ENCODE measurements at regions not wholly inside any gene's neighbourhood (a gene's known extent, or its start where the extent isn't known, plus 50 kb on each side); places are given as distances from the start of the nearest gene placed in this dataset.

DNA sequence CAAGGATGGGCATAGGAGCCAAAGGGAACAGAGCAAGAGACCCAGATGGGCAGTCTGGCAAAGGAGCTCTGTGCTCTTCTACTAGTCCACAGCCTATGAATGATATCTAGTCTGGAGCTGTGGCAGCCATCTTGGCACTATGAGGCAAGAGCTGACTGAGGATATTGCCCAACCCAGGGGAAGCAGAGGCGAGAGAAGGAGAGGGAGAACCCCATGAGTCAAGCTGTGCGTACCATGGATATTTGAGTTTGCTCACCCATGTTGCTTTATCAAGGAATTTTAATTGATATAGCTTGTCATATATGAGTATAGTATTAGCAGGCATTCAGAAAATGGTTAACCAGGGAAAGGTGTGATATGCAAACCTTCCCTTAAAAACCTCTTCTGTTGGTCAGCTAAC lies 420.9 kb downstream of the PRDM2 start:
- Histone ChIP-seq H3K36me3 (ENCODE audit: insufficient read depth, low read length) (no peaks in the 10 kb centered on the region), H3K27ac (ENCODE audit: low read depth, low read length) (no peak overlapping the region), H3K27me3 (ENCODE audit: control insufficient read depth in 1 of 2, insufficient read depth in 2 of 2, low read length in 2 of 2) (no peaks in the 10 kb centered on the region), H3K9me3 (ENCODE audit: low read length) (no peaks in the 10 kb centered on the region), H3K4me1 (ENCODE audit: insufficient read depth, low read length) (no peaks in the 10 kb centered on the region), H3K4me3 (ENCODE audit: low read depth in 1 of 2, low read length in 2 of 2) (no peak overlapping the region), H3K9ac (ENCODE audit: low read length) (no peak overlapping the region)

DNA sequence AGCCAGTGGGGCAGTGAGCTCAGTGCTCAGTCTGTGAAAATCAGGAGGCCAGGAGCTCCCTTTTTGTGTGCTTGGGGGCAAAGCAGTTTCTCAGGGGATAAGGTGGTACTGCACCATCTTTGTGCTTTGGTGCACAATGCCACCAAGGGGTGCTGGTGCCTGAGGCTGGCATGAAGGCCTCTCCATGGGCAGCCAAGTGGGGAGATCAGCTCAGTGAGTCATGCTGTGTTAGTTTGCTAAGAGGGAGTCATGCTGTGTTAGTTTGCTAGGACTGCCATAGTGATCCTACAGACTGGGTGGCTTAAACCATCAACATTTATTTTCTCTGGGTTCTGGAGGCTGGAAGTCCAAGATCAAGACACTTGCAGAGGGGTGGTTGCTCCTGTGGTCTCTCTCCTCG lies 428.1 kb downstream of the PRDM2 start:
- H3K9me3 ChIP-seq (ENCODE audit: low read length): no peaks in the 10 kb centered on the region
- no peaks in the 10 kb centered on the region for H3K4me1 ChIP-seq (ENCODE audit: insufficient read depth, low read length)
- H3K27ac ChIP-seq (ENCODE audit: low read depth, low read length): no peak overlapping the region
- no peaks in the 10 kb centered on the region for H3K36me3 ChIP-seq (ENCODE audit: insufficient read depth, low read length)
- no peak overlapping the region for H3K9ac ChIP-seq (ENCODE audit: low read length)
- H3K27me3 ChIP-seq (ENCODE audit: control insufficient read depth in 1 of 2, insufficient read depth in 2 of 2, low read length in 2 of 2): no peaks in the 10 kb centered on the region
- H3K4me3 ChIP-seq (ENCODE audit: low read depth in 1 of 2, low read length in 2 of 2): no peak overlapping the region

DNA sequence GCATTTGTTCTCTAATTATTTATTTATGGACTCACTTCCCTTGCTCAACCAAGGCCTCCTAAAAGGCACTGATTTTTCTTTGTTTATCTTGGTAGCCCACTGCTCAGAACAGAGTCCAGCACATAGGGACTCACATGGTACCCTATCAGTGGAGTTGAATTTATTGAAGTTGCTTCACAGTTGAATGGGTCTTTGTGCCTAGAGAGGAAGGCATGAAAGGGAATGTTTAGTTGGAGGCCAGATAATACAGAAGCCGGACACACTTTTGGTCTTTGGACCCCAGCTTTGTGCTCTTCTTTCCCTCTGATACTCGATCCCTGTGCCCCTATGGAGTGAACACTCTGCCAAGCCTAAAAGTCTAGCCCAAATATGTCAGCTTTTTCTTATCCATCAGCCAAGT lies 429.0 kb downstream of the PRDM2 start:
- Histone ChIP-seq H3K9ac (ENCODE audit: low read length) (no peak overlapping the region), H3K9me3 (ENCODE audit: low read length) (no peaks in the 10 kb centered on the region), H3K27ac (ENCODE audit: low read depth, low read length) (no peak overlapping the region), H3K27me3 (ENCODE audit: control insufficient read depth in 1 of 2, insufficient read depth in 2 of 2, low read length in 2 of 2) (no peaks in the 10 kb centered on the region), H3K36me3 (ENCODE audit: insufficient read depth, low read length) (no peaks in the 10 kb centered on the region), H3K4me1 (ENCODE audit: insufficient read depth, low read length) (no peaks in the 10 kb centered on the region), H3K4me3 (ENCODE audit: low read depth in 1 of 2, low read length in 2 of 2) (no peak overlapping the region)

DNA sequence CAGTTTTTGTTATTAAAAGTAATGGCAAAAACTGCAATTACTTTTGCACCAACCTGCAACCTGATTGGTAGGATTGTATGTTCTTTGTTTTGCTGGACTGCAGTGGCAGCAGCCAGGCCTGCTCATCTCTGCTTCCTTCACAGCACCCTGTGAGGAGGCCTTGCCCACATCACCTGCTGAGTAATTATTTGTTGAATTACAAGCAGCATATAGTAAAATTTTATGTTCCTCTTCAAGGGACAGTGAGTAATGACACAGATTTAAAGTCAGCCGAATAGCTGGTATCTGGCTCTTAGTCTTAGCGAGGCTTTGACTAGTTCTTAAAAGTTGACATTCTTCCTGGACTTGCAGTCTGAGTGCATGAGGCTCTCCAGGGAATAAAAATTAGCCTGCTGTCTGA lies 435.1 kb downstream of the PRDM2 start:
- H3K4me3 ChIP-seq (ENCODE audit: low read depth in 1 of 2, low read length in 2 of 2): no peak overlapping the region
- peaks cover 11% of the 10 kb centered on the region for H3K4me1 ChIP-seq (ENCODE audit: insufficient read depth, low read length)
- no peaks in the 10 kb centered on the region for H3K27me3 ChIP-seq (ENCODE audit: control insufficient read depth in 1 of 2, insufficient read depth in 2 of 2, low read length in 2 of 2)
- H3K27ac ChIP-seq (ENCODE audit: low read depth, low read length): no peak overlapping the region
- no peaks in the 10 kb centered on the region for H3K9me3 ChIP-seq (ENCODE audit: low read length)
- H3K9ac ChIP-seq (ENCODE audit: low read length): no peak overlapping the region
- H3K36me3 ChIP-seq (ENCODE audit: insufficient read depth, low read length): no peaks in the 10 kb centered on the region

DNA sequence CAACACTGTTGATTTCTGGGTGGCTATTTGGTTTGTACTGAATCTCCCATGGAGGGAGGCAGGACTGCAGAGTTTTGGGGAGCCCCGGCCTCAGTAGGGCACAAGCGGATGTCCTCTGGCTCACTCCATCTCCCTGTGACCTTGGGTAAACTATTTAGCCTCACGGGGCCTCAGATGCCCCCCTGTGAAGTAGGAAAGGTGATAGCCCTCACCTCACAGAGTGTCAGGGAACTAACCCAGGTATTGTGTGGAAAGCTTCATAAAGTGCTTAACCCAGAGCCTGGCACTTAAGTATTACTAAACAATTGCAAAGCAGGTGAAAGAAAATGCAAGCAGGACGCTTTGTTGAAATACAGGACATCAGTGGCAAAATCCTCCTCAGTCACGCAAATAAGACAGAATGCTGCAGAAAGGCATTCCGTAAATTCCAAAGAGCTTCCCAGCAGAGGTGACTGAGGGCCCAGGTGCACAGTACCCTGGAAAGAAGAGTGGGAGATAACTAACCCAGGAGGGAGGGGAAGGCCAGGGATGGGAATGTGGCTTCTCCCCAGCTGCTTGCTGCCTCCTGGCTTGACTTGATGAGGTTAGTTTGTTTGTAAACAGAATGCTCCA lies 436.3 kb downstream of the PRDM2 start:
- peaks cover 18% of the 10 kb centered on the region for H3K4me1 ChIP-seq (ENCODE audit: insufficient read depth, low read length)
- no peaks in the 10 kb centered on the region for H3K36me3 ChIP-seq (ENCODE audit: insufficient read depth, low read length)
- H3K27ac ChIP-seq (ENCODE audit: low read depth, low read length): no peak overlapping the region
- no peak overlapping the region for H3K4me3 ChIP-seq (ENCODE audit: low read depth in 1 of 2, low read length in 2 of 2)
- H3K9me3 ChIP-seq (ENCODE audit: low read length): no peaks in the 10 kb centered on the region
- H3K27me3 ChIP-seq (ENCODE audit: control insufficient read depth in 1 of 2, insufficient read depth in 2 of 2, low read length in 2 of 2): no peaks in the 10 kb centered on the region
- H3K9ac ChIP-seq (ENCODE audit: low read length): no peak overlapping the region

DNA sequence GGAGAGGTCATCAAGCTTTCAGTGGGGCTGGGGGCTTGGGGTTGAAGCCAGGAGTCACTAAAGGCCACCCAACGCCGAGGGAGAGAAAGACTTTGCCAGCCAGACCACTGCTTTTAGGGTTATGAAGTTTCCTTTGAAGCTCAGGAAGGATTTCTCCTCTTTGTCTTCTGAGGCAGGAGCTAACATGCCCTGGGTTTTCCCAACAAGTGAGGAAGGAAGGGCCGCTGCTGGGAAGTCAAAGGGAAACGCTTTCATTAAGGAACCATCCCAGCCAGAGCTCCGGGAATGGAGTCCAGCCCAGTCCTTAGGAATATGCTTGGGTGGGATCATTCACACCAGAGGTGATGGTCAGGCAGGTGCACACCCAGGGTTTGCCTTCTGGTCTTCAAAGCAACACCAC lies 436.9 kb downstream of the PRDM2 start:
- Histone ChIP-seq H3K9ac (ENCODE audit: low read length) (no peak overlapping the region), H3K27ac (ENCODE audit: low read depth, low read length) (no peak overlapping the region), H3K4me3 (ENCODE audit: low read depth in 1 of 2, low read length in 2 of 2) (no peak overlapping the region), H3K9me3 (ENCODE audit: low read length) (no peaks in the 10 kb centered on the region), H3K4me1 (ENCODE audit: insufficient read depth, low read length) (peaks cover 23% of the 10 kb centered on the region), H3K27me3 (ENCODE audit: control insufficient read depth in 1 of 2, insufficient read depth in 2 of 2, low read length in 2 of 2) (no peaks in the 10 kb centered on the region), H3K36me3 (ENCODE audit: insufficient read depth, low read length) (no peaks in the 10 kb centered on the region)

DNA sequence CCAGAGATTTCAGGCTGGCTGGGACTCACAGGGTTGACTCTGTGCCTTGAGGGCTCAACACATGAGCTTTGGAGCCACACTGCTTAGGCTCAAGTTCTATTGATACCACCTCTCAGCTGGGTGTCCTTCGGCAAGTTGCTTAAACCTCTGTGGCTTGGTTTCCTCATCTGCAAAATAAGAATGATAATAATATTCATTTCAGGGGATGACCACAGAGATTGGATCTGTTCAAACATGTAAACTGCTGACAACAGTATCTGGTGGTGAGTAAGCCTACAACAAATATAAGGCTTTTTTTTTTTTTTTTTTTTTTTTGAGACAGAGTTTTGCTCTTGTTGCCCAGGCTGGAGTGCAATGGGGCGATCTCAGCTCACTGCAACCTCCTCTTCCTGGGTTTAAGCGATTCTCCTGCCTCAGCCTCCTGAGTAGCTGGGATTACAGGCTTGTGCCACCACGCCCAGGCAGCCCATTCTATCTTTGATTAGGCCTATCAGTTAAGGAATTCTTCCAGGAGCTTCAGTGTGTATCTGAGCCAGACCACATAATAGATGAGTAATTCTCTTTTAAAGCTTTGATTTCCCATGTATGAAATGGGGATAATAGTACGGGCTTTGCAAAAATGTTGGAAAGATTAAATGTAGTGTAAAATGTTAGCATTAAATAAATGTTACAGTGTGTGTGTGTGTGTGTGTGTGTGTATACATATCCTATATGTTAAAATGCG lies 437.6 kb downstream of the PRDM2 start:
- Histone ChIP-seq H3K9me3 (ENCODE audit: low read length) (no peaks in the 10 kb centered on the region), H3K36me3 (ENCODE audit: insufficient read depth, low read length) (no peaks in the 10 kb centered on the region), H3K4me1 (ENCODE audit: insufficient read depth, low read length) (peaks cover 28% of the 10 kb centered on the region), H3K27me3 (ENCODE audit: control insufficient read depth in 1 of 2, insufficient read depth in 2 of 2, low read length in 2 of 2) (no peaks in the 10 kb centered on the region), H3K9ac (ENCODE audit: low read length) (no peak overlapping the region), H3K4me3 (ENCODE audit: low read depth in 1 of 2, low read length in 2 of 2) (no peak overlapping the region), H3K27ac (ENCODE audit: low read depth, low read length) (no peak overlapping the region)

DNA sequence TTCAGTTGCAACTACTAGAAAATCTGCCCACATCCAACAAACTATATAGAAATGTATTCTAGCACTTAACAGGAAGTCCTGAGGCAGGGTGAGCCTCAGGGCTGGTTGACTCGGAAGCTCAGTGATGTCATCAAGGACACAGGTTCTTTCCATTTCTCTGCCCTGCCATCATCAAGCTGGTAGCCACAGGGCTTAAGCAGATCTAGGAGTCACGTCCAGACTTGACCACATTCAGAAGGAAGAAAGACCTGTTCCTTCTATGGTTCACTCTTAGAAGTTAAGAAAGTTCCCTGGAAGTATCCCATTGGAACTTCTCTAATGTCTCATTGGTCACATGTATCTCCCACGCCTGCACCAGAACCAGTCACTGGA lies 438.1 kb downstream of the PRDM2 start:
- Histone ChIP-seq H3K9ac (ENCODE audit: low read length) (no peak overlapping the region), H3K27ac (ENCODE audit: low read depth, low read length) (no peak overlapping the region), H3K36me3 (ENCODE audit: insufficient read depth, low read length) (no peaks in the 10 kb centered on the region), H3K4me1 (ENCODE audit: insufficient read depth, low read length) (peaks cover 32% of the 10 kb centered on the region), H3K9me3 (ENCODE audit: low read length) (no peaks in the 10 kb centered on the region), H3K27me3 (ENCODE audit: control insufficient read depth in 1 of 2, insufficient read depth in 2 of 2, low read length in 2 of 2) (no peaks in the 10 kb centered on the region), H3K4me3 (ENCODE audit: low read depth in 1 of 2, low read length in 2 of 2) (no peak overlapping the region)

DNA sequence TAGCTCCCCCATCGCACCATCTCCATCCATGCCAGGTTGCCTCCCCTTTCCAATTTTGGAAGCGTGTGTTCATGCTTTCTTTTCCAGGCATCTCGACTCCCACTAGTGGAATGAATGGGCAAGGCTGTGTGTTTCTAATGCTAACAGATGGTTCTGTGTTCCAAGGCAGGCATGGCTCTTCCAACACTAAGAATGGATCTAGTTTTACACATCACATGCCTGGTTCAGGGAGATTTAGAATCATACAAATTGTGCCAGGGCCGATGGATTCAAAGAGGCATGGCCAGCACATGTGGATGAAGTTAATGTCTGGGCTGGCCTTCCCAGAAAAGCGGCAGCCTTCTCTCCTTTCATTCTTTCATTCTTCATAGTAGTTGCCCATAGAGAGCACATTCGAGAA lies 438.7 kb downstream of the PRDM2 start:
- Histone ChIP-seq H3K27me3 (ENCODE audit: control insufficient read depth in 1 of 2, insufficient read depth in 2 of 2, low read length in 2 of 2) (no peaks in the 10 kb centered on the region), H3K27ac (ENCODE audit: low read depth, low read length) (no peak overlapping the region), H3K4me3 (ENCODE audit: low read depth in 1 of 2, low read length in 2 of 2) (no peak overlapping the region)

DNA sequence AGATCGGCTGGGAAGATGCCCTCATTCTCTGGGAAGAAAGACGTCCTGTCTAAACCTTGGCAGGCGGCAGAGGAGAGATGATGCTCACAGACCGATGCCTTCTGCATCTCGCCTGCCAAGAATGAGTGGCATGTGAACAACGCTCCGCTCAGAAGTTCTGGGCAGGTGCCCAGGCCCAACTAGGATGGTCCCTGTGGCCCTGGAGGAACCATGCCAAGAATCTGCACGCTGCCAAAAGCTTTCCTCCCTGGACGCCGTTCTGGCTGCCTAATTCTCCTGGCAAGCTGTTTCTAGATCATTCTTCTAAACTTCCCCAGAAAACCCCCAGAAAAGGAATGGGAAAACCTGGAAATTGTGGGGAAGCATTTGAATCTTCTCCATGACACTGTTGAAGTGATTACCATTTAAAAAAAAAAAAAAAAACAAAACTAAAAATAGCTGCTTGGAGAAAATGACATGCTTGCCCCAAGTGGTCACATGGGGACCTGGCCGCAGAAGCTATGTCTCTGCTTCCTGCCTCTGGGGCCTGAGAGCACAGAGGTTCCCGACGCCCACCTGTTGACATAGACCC lies 440.9 kb downstream of the PRDM2 start:
- Histone ChIP-seq H3K9ac (ENCODE audit: low read length) (no peak overlapping the region), H3K4me3 (ENCODE audit: low read depth in 1 of 2, low read length in 2 of 2) (no peak overlapping the region), H3K27ac (ENCODE audit: low read depth, low read length) (no peak overlapping the region), H3K36me3 (ENCODE audit: insufficient read depth, low read length) (no peaks in the 10 kb centered on the region), H3K27me3 (ENCODE audit: control insufficient read depth in 1 of 2, insufficient read depth in 2 of 2, low read length in 2 of 2) (no peaks in the 10 kb centered on the region), H3K9me3 (ENCODE audit: low read length) (no peaks in the 10 kb centered on the region), H3K4me1 (ENCODE audit: insufficient read depth, low read length) (peaks cover 21% of the 10 kb centered on the region)

More for the DNA sequence above, 438.7 kb downstream of the PRDM2 start:
- H3K36me3 ChIP-seq (ENCODE audit: insufficient read depth, low read length): no peaks in the 10 kb centered on the region
- no peak overlapping the region for H3K9ac ChIP-seq (ENCODE audit: low read length)
- no peaks in the 10 kb centered on the region for H3K9me3 ChIP-seq (ENCODE audit: low read length)
- H3K4me1 ChIP-seq (ENCODE audit: insufficient read depth, low read length): peaks cover 32% of the 10 kb centered on the region

DNA sequence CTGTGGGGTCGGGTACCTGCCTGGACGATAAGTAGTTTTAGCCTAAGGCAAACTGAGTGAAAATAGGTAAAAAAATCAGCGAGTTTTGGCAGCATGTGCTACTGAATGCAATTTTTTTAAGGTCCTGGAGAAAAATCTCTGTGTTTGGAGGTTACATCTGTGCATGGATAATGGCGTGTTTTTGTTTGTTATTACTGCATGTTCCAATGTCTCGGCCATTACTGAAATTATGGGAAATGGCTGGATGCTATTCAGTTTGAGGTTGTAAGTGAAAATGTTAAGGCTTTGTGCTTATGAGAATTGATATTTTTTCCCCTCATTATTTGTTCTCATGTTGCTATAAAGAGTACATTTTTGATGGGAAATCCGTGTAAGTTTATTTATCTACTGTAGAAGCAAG lies 441.7 kb downstream of the PRDM2 start:
- H3K4me1 ChIP-seq (ENCODE audit: insufficient read depth, low read length): peaks cover 21% of the 10 kb centered on the region
- no peak overlapping the region for H3K9ac ChIP-seq (ENCODE audit: low read length)
- no peaks in the 10 kb centered on the region for H3K9me3 ChIP-seq (ENCODE audit: low read length)
- H3K36me3 ChIP-seq (ENCODE audit: insufficient read depth, low read length): no peaks in the 10 kb centered on the region
- no peak overlapping the region for H3K4me3 ChIP-seq (ENCODE audit: low read depth in 1 of 2, low read length in 2 of 2)
- H3K27ac ChIP-seq (ENCODE audit: low read depth, low read length): no peak overlapping the region
- H3K27me3 ChIP-seq (ENCODE audit: control insufficient read depth in 1 of 2, insufficient read depth in 2 of 2, low read length in 2 of 2): no peaks in the 10 kb centered on the region
